H1 (cell line): ENCODE measurements at regions not wholly inside any gene's neighbourhood (a gene's known extent, or its start where the extent isn't known, plus 50 kb on each side); places are given as distances from the start of the nearest gene placed in this dataset.
A peak's percentile ranks its signal among the peaks of the same experiment; 100 is the strongest.

ENCODE experiments used
- CTCF ChIA-PET: fragments of 300-600 bp; sonication (Branson Sonifier 250); formaldehyde crosslinking; loops from one replicate; lab custom pipeline; 2021; ENCODE audit not compliant: partially characterized antibody; lab: Charles Lee
- POLR2A ChIA-PET: fragments of 300-600 bp; sonication (Branson Sonifier 250); formaldehyde crosslinking; loops from one replicate; lab custom pipeline; 2021; ENCODE audit warnings: inconsistent platforms; ENCODE audit not compliant: partially characterized antibody; lab: Charles Lee
- DNase-seq, 2 experiments: peaks; one replicate each; pipeline versions ENCODE4 v3.0.0 to v3.0.0-alpha.2; 2010 to 2022; ENCODE audit warnings: low spot score in 2 of 2, low read depth in 1 of 2, mixed read lengths in 1 of 2
- FAIRE-seq: peaks from 2 replicates; lab custom pipeline; 2011; peaks lifted over from hg19 to GRCh38; lab: Jason Lieb, UNC
- H2AFZ ChIP-seq: 2 replicates; pipeline ENCODE4 v1.8.1; 2012; ENCODE audit warnings: low read length, inconsistent platforms
- H2AK5ac ChIP-seq: 2 replicates; pipeline ENCODE4 v1.6.1; 2013; ENCODE audit warnings: low read depth, low read length
- H2BK120ac ChIP-seq: replicated peaks from 2 replicates; pipeline ENCODE3; 2013; ENCODE audit warnings: low read depth, low read length, inconsistent platforms
- H2BK12ac ChIP-seq: 2 replicates; pipeline ENCODE4 v1.6.1; 2013; ENCODE audit warnings: low read depth, low read length
- H2BK15ac ChIP-seq: 2 replicates; pipeline ENCODE4 v1.6.1; 2013; ENCODE audit warnings: low read length
- H2BK20ac ChIP-seq: 2 replicates; pipeline ENCODE4 v1.6.1; 2013; ENCODE audit warnings: low read length
- H2BK5ac ChIP-seq: 2 replicates; pipeline ENCODE4 v1.6.1; 2013; ENCODE audit warnings: low read depth, low read length
- H3K14ac ChIP-seq: 2 replicates; pipeline ENCODE4 v1.6.1; 2013; ENCODE audit warnings: inconsistent platforms; ENCODE audit not compliant: insufficient read length
- H3K18ac ChIP-seq: 2 replicates; pipeline ENCODE4 v1.6.1; 2013; ENCODE audit warnings: low read length; ENCODE audit errors: extremely low read depth
- H3K23ac ChIP-seq: 2 replicates; pipeline ENCODE4 v1.6.1; 2013; ENCODE audit warnings: inconsistent platforms; ENCODE audit not compliant: insufficient read length
- H3K23me2 ChIP-seq: 2 replicates; pipeline ENCODE4 v1.6.1; 2013; ENCODE audit warnings: low read depth, low read length
- H3K27ac ChIP-seq: 2 replicates; pipeline ENCODE4 v1.6.1; 2011; ENCODE audit warnings: low read depth, low read length, inconsistent platforms
- H3K27me3 ChIP-seq, 4 experiments: replicated peaks in 1 of 4; 1 replicate in 1 of 4; 2 replicates in 3 of 4; pipeline versions ENCODE4 v1.6.1 to v1.8.1; 2011 to 2013; ENCODE audit warnings: low read length in 3 of 4, mild to moderate bottlenecking in 3 of 4, inconsistent platforms in 2 of 4, mixed read lengths in 2 of 4, moderate library complexity in 1 of 4; ENCODE audit not compliant: control insufficient read depth in 3 of 4, insufficient read depth in 3 of 4; ENCODE audit errors: extremely low read depth in 1 of 4
- H3K36me3 ChIP-seq, 4 experiments: 2 replicates each; pipeline versions ENCODE4 v1.6.1 to v1.8.1; 2011 to 2013; ENCODE audit warnings: mild to moderate bottlenecking in 4 of 4, low read length in 3 of 4, moderate library complexity in 2 of 4, control low read depth in 1 of 4, inconsistent platforms in 1 of 4; ENCODE audit not compliant: insufficient read depth in 4 of 4, control insufficient read depth in 2 of 4
- H3K4ac ChIP-seq: replicated peaks from 2 replicates; pipeline ENCODE3; 2013; ENCODE audit warnings: low read length, low read depth, mixed read lengths, inconsistent platforms; ENCODE audit not compliant: insufficient read length
- H3K4me1 ChIP-seq, 4 experiments: replicated peaks in 1 of 4; 1 replicate in 1 of 4; 2 replicates in 3 of 4; pipeline versions ENCODE4 v1.6.1 to v1.8.1; 2011 to 2013; ENCODE audit warnings: low read length in 3 of 4, inconsistent platforms in 2 of 4, mixed read lengths in 1 of 4; ENCODE audit not compliant: insufficient read depth in 4 of 4, control insufficient read depth in 3 of 4
- H3K4me2 ChIP-seq, 2 experiments: 2 replicates each; pipeline versions ENCODE4 v1.6.1 to v1.8.1; 2011 to 2013; ENCODE audit warnings: low read depth in 2 of 2, low read length in 2 of 2, control low read depth in 1 of 2, inconsistent platforms in 1 of 2, mild to moderate bottlenecking in 1 of 2; ENCODE audit not compliant: insufficient read depth in 1 of 2
- H3K4me3 ChIP-seq, 4 experiments: fragments of 200-600, 300-600 bp in 1 of 4; sonication (generic), shearing (Covaris generic), sonication (Bioruptor Twin) in 1 of 4; 2 replicates each; pipeline versions ENCODE4 v1.5.1 to v1.8.1; 2011 to 2016; ENCODE audit warnings: low read length in 4 of 4, low read depth in 3 of 4, control low read depth in 2 of 4, inconsistent platforms in 2 of 4, mild to moderate bottlenecking in 2 of 4, mixed read lengths in 1 of 4, moderate library complexity in 1 of 4; ENCODE audit not compliant: insufficient read depth in 2 of 4; ENCODE audit errors: extremely low read depth in 1 of 4
- H3K56ac ChIP-seq: replicated peaks from 2 replicates; pipeline ENCODE3; 2013; ENCODE audit warnings: low read depth, mild to moderate bottlenecking, mixed read lengths, low read length, inconsistent platforms; ENCODE audit not compliant: insufficient read length
- H3K79me1 ChIP-seq: 2 replicates; pipeline ENCODE4 v1.6.1; 2013; ENCODE audit warnings: low read depth, low read length, control low read depth
- H3K79me2 ChIP-seq, 2 experiments: 2 replicates each; pipeline versions ENCODE4 v1.6.1 to v1.8.1; 2012 to 2013; ENCODE audit warnings: low read length in 2 of 2, mild to moderate bottlenecking in 2 of 2, inconsistent platforms in 1 of 2; ENCODE audit not compliant: insufficient read depth in 2 of 2, control insufficient read depth in 1 of 2
- H3K9ac ChIP-seq, 4 experiments: replicated peaks in 1 of 4; 1 replicate in 1 of 4; 2 replicates in 3 of 4; pipeline versions ENCODE4 v1.6.1 to v1.8.1; 2011 to 2013; ENCODE audit warnings: low read depth in 3 of 4, low read length in 3 of 4, control low read depth in 2 of 4, mild to moderate bottlenecking in 2 of 4, moderate library complexity in 2 of 4, inconsistent platforms in 1 of 4; ENCODE audit errors: extremely low read depth in 1 of 4
- H3K9me3 ChIP-seq, 2 experiments: 2 replicates each; pipeline versions ENCODE4 v1.6.1 to v1.8.1; 2012 to 2013; ENCODE audit warnings: mild to moderate bottlenecking in 2 of 2, moderate library complexity in 2 of 2, control low read depth in 1 of 2, inconsistent platforms in 1 of 2, low read depth in 1 of 2, low read length in 1 of 2, mixed read lengths in 1 of 2; ENCODE audit not compliant: insufficient read depth in 2 of 2
- H4K20me1 ChIP-seq, 2 experiments: replicated peaks in 1 of 2; 2 replicates each; pipeline versions ENCODE3 to v1.8.1; 2011 to 2013; ENCODE audit warnings: inconsistent platforms in 2 of 2, low read length in 2 of 2, mild to moderate bottlenecking in 1 of 2; ENCODE audit not compliant: insufficient read depth in 2 of 2, control insufficient read depth in 1 of 2
- H4K5ac ChIP-seq: 2 replicates; pipeline ENCODE4 v1.6.1; 2013; ENCODE audit warnings: low read length, low read depth, mixed read lengths, inconsistent platforms; ENCODE audit not compliant: insufficient read length
- H4K8ac ChIP-seq: 2 replicates; pipeline ENCODE4 v1.8.0; 2013; ENCODE audit warnings: mild to moderate bottlenecking, moderate library complexity, low read length, inconsistent platforms; ENCODE audit not compliant: insufficient read depth; ENCODE audit errors: extremely low read depth
- H4K91ac ChIP-seq: replicated peaks from 2 replicates; pipeline ENCODE3; 2013; ENCODE audit warnings: low read length, mixed read lengths, inconsistent platforms; ENCODE audit not compliant: insufficient read length
- ASH2L ChIP-seq: fragments of 200-600, 300-600 bp; sonication (generic); IDR thresholded peaks from one replicate; pipeline ENCODE4 v1.7.1; 2017; ENCODE audit warnings: low read length
- CBX8 ChIP-seq: fragments of 300-800, 300-1000 bp; sonication (generic); IDR thresholded peaks from 2 replicates; pipeline ENCODE4 v1.7.1; 2016; ENCODE audit warnings: low read depth, low read length, borderline replicate concordance
- CHD2 ChIP-seq: IDR thresholded peaks from 2 replicates; pipeline ENCODE4 v1.6.1; 2012; ENCODE audit warnings: low read length, improper control_type of control experiment
- EGR1 ChIP-seq: IDR thresholded peaks from 2 replicates; pipeline ENCODE4 v1.6.1; 2011; ENCODE audit warnings: low read depth, low read length, borderline replicate concordance
- GTF2F1 ChIP-seq: IDR thresholded peaks from 2 replicates; pipeline ENCODE4 v1.6.1; 2012; ENCODE audit warnings: low read depth, low read length, improper control_type of control experiment, borderline replicate concordance
- KDM1A ChIP-seq: fragments of 200-600, 300-600 bp; sonication (generic); IDR thresholded peaks from 2 replicates; pipeline ENCODE4 v1.7.1; 2016; ENCODE audit warnings: mild to moderate bottlenecking, low read length, borderline replicate concordance
- RAD21 ChIP-seq, 2 experiments: IDR thresholded peaks in 1 of 2; conservative IDR thresholded peaks in 1 of 2; 2 replicates each; pipeline ENCODE4 v1.6.1; 2011; ENCODE audit warnings: low read depth in 2 of 2, low read length in 2 of 2, improper control_type of control experiment in 1 of 2, inconsistent platforms in 1 of 2, mild to moderate bottlenecking in 1 of 2, moderate library complexity in 1 of 2
- RFX5 ChIP-seq: IDR thresholded peaks from 2 replicates; pipeline ENCODE4 v1.6.1; 2011; ENCODE audit warnings: low read depth, low read length, improper control_type of control experiment, borderline replicate concordance
- SAP30 ChIP-seq: fragments of 300-600 bp; sonication (generic); IDR thresholded peaks from 2 replicates; pipeline ENCODE4 v1.7.1; 2012; ENCODE audit warnings: low read length, moderate library complexity, mild to moderate bottlenecking, inconsistent platforms; ENCODE audit not compliant: insufficient read depth, insufficient replicate concordance
- SIN3A ChIP-seq, 2 experiments: IDR thresholded peaks in 1 of 2; conservative IDR thresholded peaks in 1 of 2; 2 replicates each; pipeline ENCODE4 v1.6.1; 2011 to 2012; ENCODE audit warnings: low read length in 2 of 2, improper control_type of control experiment in 1 of 2, low read depth in 1 of 2, mild to moderate bottlenecking in 1 of 2
- TAF7 ChIP-seq: optimal IDR thresholded peaks from 2 replicates; pipeline ENCODE3; 2011; ENCODE audit warnings: low read depth, mild to moderate bottlenecking, inconsistent platforms, low read length, moderate library complexity, borderline replicate concordance
- ZNF274 ChIP-seq: IDR thresholded peaks from 2 replicates; pipeline ENCODE4 v1.7.0; 2012; ENCODE audit warnings: low read length, borderline replicate concordance; ENCODE audit errors: extremely low read depth
- WGBS, 2 experiments: shearing (Covaris generic) in 1 of 2; methylation state at CpG; one replicate each; pipeline versions ENCODE4 v1.1.6 to v1.1.7; 2013 to 2015; ENCODE audit warnings: low lambda C conversion rate in 2 of 2, mixed read lengths in 2 of 2, inconsistent platforms in 1 of 2, low coverage in 1 of 2, missing lambda C conversion rate in 1 of 2; ENCODE audit not compliant: insufficient replicate concordance in 2 of 2, insufficient coverage in 1 of 2, insufficient read length in 1 of 2; ENCODE audit errors: extremely low coverage in 1 of 2, missing lambda C conversion rate in 1 of 2; 5-methylcytosine and 5-hydroxymethylcytosine counted together
- TF ChIP-seq, protein P1 (sequence below): IDR thresholded peaks from 2 replicates; pipeline ENCODE4 v1.6.1; 2012; ENCODE audit warnings: low read length, inconsistent platforms

GRCh38 chr14:97543816-97544215 is 746.6 kb downstream of the VRK1 start:
- ChIA-PET CTCF (no interaction called here), POLR2A (no interaction called here)
- Histone ChIP-seq H3K4ac (no peak overlapping the region), H3K56ac (no peak overlapping the region), H3K27me3 (no peaks in the 10 kb centered on the region), H3K9me3 (no peaks in the 10 kb centered on the region), H2AK5ac (0 out of 2 replicates have a peak overlapping the region, but pooled peaks have one; percentile 53), H2BK5ac (no peak overlapping the region), H3K27ac (no peak overlapping the region), H3K36me3 (no peaks in the 10 kb centered on the region), H2BK15ac (no peak overlapping the region), H2BK20ac (no peak overlapping the region), H3K9ac (no peak overlapping the region), H2BK12ac (no peak overlapping the region), H3K79me2 (no peaks in the 10 kb centered on the region), H2AFZ (no peak overlapping the region), H3K79me1 (no peaks in the 10 kb centered on the region), H4K20me1 (no peaks in the 10 kb centered on the region), H3K23ac (no peak overlapping the region), H3K23me2 (no peaks in the 10 kb centered on the region), H4K8ac (no peak overlapping the region), H3K4me1 (no peaks in the 10 kb centered on the region), H3K14ac (no peak overlapping the region), H2BK120ac (no peak overlapping the region), H3K4me2 (no peak overlapping the region), H4K5ac (no peak overlapping the region), H4K91ac (no peak overlapping the region), H3K18ac (no peak overlapping the region), H3K4me3 (no peak overlapping the region)
- DNase-seq: no peak
- no peak for FAIRE-seq
- WGBS, 2 experiments: 84% methylated on average over 1 of the region's 1 CpG; no CpG with 5 or more reads in 1 of the 2 experiments
- TF ChIP-seq EGR1: no peak
- no peak for TF ChIP-seq TAF7
- no peak for TF ChIP-seq KDM1A
- no peak for TF ChIP-seq ZNF274
- TF ChIP-seq RFX5: no peak
- no peak for TF ChIP-seq SAP30
- TF ChIP-seq CBX8: no peak
- no peak for TF ChIP-seq CHD2
- no peak for TF ChIP-seq ASH2L
- TF ChIP-seq RAD21 (IDR thresholded peaks at IDR 0.05 in 1 of 2, conservative IDR thresholded peaks at IDR 0.05 in 1 of 2; ENCODE audit: low read depth in 2 of 2, low read length in 2 of 2): no peak
- no peak for TF ChIP-seq GTF2F1
- TF ChIP-seq, protein P1, sequence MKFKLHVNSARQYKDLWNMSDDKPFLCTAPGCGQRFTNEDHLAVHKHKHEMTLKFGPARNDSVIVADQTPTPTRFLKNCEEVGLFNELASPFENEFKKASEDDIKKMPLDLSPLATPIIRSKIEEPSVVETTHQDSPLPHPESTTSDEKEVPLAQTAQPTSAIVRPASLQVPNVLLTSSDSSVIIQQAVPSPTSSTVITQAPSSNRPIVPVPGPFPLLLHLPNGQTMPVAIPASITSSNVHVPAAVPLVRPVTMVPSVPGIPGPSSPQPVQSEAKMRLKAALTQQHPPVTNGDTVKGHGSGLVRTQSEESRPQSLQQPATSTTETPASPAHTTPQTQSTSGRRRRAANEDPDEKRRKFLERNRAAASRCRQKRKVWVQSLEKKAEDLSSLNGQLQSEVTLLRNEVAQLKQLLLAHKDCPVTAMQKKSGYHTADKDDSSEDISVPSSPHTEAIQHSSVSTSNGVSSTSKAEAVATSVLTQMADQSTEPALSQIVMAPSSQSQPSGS: no peak
- no peak for TF ChIP-seq SIN3A (conservative IDR thresholded peaks at IDR 0.05 in 1 of 2, IDR thresholded peaks at IDR 0.05 in 1 of 2; ENCODE audit: low read depth in 1 of 2, low read length in 2 of 2)
